ENCODE measurements at regions not wholly inside any gene's neighbourhood (a gene's known extent, or its start where the extent isn't known, plus 50 kb on each side); places are given as distances from the start of the nearest gene placed in this dataset.

- Histone ChIP-seq H3K9me3 (ENCODE audit: control insufficient read depth, low read depth, low read length) (no peaks in the 10 kb centered on the region), H3K4me3 (ENCODE audit: low read length) (no peak overlapping the region), H3K4me1 (ENCODE audit: control insufficient read depth, low read depth, low read length) (no peaks in the 10 kb centered on the region), H3K27ac (ENCODE audit: low read length) (no peak overlapping the region), H3K27me3 (ENCODE audit: control insufficient read depth, insufficient read depth, low read length) (no peaks in the 10 kb centered on the region), H3K9ac (ENCODE audit: low read length) (no peak overlapping the region), H3K36me3 (ENCODE audit: control insufficient read depth, low read depth, low read length) (no peaks in the 10 kb centered on the region)
These were observed 257.4 kb upstream of the PLXNA2 start for GRCh38 chr1:208501542-208501941.

- Histone ChIP-seq H3K27ac (ENCODE audit: low read length) (no peak overlapping the region), H3K27me3 (ENCODE audit: control insufficient read depth, insufficient read depth, low read length) (no peaks in the 10 kb centered on the region), H3K9me3 (ENCODE audit: control insufficient read depth, low read depth, low read length) (no peaks in the 10 kb centered on the region), H3K4me1 (ENCODE audit: control insufficient read depth, low read depth, low read length) (no peaks in the 10 kb centered on the region), H3K36me3 (ENCODE audit: control insufficient read depth, low read depth, low read length) (no peaks in the 10 kb centered on the region), H3K9ac (ENCODE audit: low read length) (no peak overlapping the region), H3K4me3 (ENCODE audit: low read length) (no peak overlapping the region)
These were observed 259.6 kb upstream of the PLXNA2 start for GRCh38 chr1:208503787-208504186.

- no peak overlapping the region for H3K9ac ChIP-seq (ENCODE audit: low read length)
- no peaks in the 10 kb centered on the region for H3K36me3 ChIP-seq (ENCODE audit: control insufficient read depth, low read depth, low read length)
- H3K27me3 ChIP-seq (ENCODE audit: control insufficient read depth, insufficient read depth, low read length) = no peaks in the 10 kb centered on the region
- H3K27ac ChIP-seq (ENCODE audit: low read length) = no peak overlapping the region
- no peak overlapping the region for H3K4me3 ChIP-seq (ENCODE audit: low read length)
- H3K9me3 ChIP-seq (ENCODE audit: control insufficient read depth, low read depth, low read length) = no peaks in the 10 kb centered on the region
- no peaks in the 10 kb centered on the region for H3K4me1 ChIP-seq (ENCODE audit: control insufficient read depth, low read depth, low read length)
These were observed 262.6 kb upstream of the PLXNA2 start for GRCh38 chr1:208506812-208507211.

GRCh38 chr1:208509072-208509471, 264.9 kb upstream of the PLXNA2 start:
- no peaks in the 10 kb centered on the region for H3K4me1 ChIP-seq (ENCODE audit: control insufficient read depth, low read depth, low read length)
- H3K9ac ChIP-seq (ENCODE audit: low read length) = no peak overlapping the region
- no peaks in the 10 kb centered on the region for H3K27me3 ChIP-seq (ENCODE audit: control insufficient read depth, insufficient read depth, low read length)
- H3K9me3 ChIP-seq (ENCODE audit: control insufficient read depth, low read depth, low read length) = no peaks in the 10 kb centered on the region
- H3K4me3 ChIP-seq (ENCODE audit: low read length) = no peak overlapping the region
- no peaks in the 10 kb centered on the region for H3K36me3 ChIP-seq (ENCODE audit: control insufficient read depth, low read depth, low read length)
- H3K27ac ChIP-seq (ENCODE audit: low read length) = no peak overlapping the region

GRCh38 chr1:208510192-208510952, 266.2 kb upstream of the PLXNA2 start:
- no peaks in the 10 kb centered on the region for H3K4me1 ChIP-seq (ENCODE audit: control insufficient read depth, low read depth, low read length)
- no peaks in the 10 kb centered on the region for H3K27me3 ChIP-seq (ENCODE audit: control insufficient read depth, insufficient read depth, low read length)
- no peak overlapping the region for H3K27ac ChIP-seq (ENCODE audit: low read length)
- no peak overlapping the region for H3K4me3 ChIP-seq (ENCODE audit: low read length)
- no peaks in the 10 kb centered on the region for H3K36me3 ChIP-seq (ENCODE audit: control insufficient read depth, low read depth, low read length)
- no peak overlapping the region for H3K9ac ChIP-seq (ENCODE audit: low read length)
- H3K9me3 ChIP-seq (ENCODE audit: control insufficient read depth, low read depth, low read length) = no peaks in the 10 kb centered on the region

GRCh38 chr1:208511242-208511860, 267.2 kb upstream of the PLXNA2 start:
- Histone ChIP-seq H3K9me3 (ENCODE audit: control insufficient read depth, low read depth, low read length) (no peaks in the 10 kb centered on the region), H3K27me3 (ENCODE audit: control insufficient read depth, insufficient read depth, low read length) (no peaks in the 10 kb centered on the region), H3K9ac (ENCODE audit: low read length) (no peak overlapping the region), H3K4me1 (ENCODE audit: control insufficient read depth, low read depth, low read length) (no peaks in the 10 kb centered on the region), H3K4me3 (ENCODE audit: low read length) (no peak overlapping the region), H3K36me3 (ENCODE audit: control insufficient read depth, low read depth, low read length) (no peaks in the 10 kb centered on the region), H3K27ac (ENCODE audit: low read length) (no peak overlapping the region)

GRCh38 chr1:208513799-208514198, 269.6 kb upstream of the PLXNA2 start:
- no peaks in the 10 kb centered on the region for H3K36me3 ChIP-seq (ENCODE audit: control insufficient read depth, low read depth, low read length)

GRCh38 chr1:208515129-208515528, 270.9 kb upstream of the PLXNA2 start:
- Histone ChIP-seq H3K9ac (ENCODE audit: low read length) (no peak overlapping the region), H3K27ac (ENCODE audit: low read length) (no peak overlapping the region), H3K36me3 (ENCODE audit: control insufficient read depth, low read depth, low read length) (no peaks in the 10 kb centered on the region), H3K4me1 (ENCODE audit: control insufficient read depth, low read depth, low read length) (no peaks in the 10 kb centered on the region), H3K9me3 (ENCODE audit: control insufficient read depth, low read depth, low read length) (no peaks in the 10 kb centered on the region), H3K27me3 (ENCODE audit: control insufficient read depth, insufficient read depth, low read length) (no peaks in the 10 kb centered on the region), H3K4me3 (ENCODE audit: low read length) (no peak overlapping the region)

More at GRCh38 chr1:208513799-208514198, 269.6 kb upstream of the PLXNA2 start:
- H3K9ac ChIP-seq (ENCODE audit: low read length) = no peak overlapping the region
- no peaks in the 10 kb centered on the region for H3K4me1 ChIP-seq (ENCODE audit: control insufficient read depth, low read depth, low read length)
- no peak overlapping the region for H3K27ac ChIP-seq (ENCODE audit: low read length)
- H3K9me3 ChIP-seq (ENCODE audit: control insufficient read depth, low read depth, low read length) = no peaks in the 10 kb centered on the region
- H3K4me3 ChIP-seq (ENCODE audit: low read length) = no peak overlapping the region
- H3K27me3 ChIP-seq (ENCODE audit: control insufficient read depth, insufficient read depth, low read length) = no peaks in the 10 kb centered on the region

GRCh38 chr1:208516780-208517179, 272.6 kb upstream of the PLXNA2 start:
- Histone ChIP-seq H3K36me3 (ENCODE audit: control insufficient read depth, low read depth, low read length) (no peaks in the 10 kb centered on the region), H3K27me3 (ENCODE audit: control insufficient read depth, insufficient read depth, low read length) (no peaks in the 10 kb centered on the region), H3K27ac (ENCODE audit: low read length) (no peak overlapping the region), H3K9ac (ENCODE audit: low read length) (no peak overlapping the region), H3K4me1 (ENCODE audit: control insufficient read depth, low read depth, low read length) (no peaks in the 10 kb centered on the region), H3K4me3 (ENCODE audit: low read length) (no peak overlapping the region), H3K9me3 (ENCODE audit: control insufficient read depth, low read depth, low read length) (no peaks in the 10 kb centered on the region)

- Histone ChIP-seq H3K4me1 (ENCODE audit: control insufficient read depth, low read depth, low read length) (no peaks in the 10 kb centered on the region), H3K27me3 (ENCODE audit: control insufficient read depth, insufficient read depth, low read length) (no peaks in the 10 kb centered on the region), H3K9me3 (ENCODE audit: control insufficient read depth, low read depth, low read length) (no peaks in the 10 kb centered on the region), H3K9ac (ENCODE audit: low read length) (no peak overlapping the region), H3K4me3 (ENCODE audit: low read length) (no peak overlapping the region), H3K27ac (ENCODE audit: low read length) (no peak overlapping the region), H3K36me3 (ENCODE audit: control insufficient read depth, low read depth, low read length) (no peaks in the 10 kb centered on the region)
These were observed 276.4 kb upstream of the PLXNA2 start for GRCh38 chr1:208520438-208521099.

GRCh38 chr1:208521534-208521933, 277.4 kb upstream of the PLXNA2 start:
- Histone ChIP-seq H3K27me3 (ENCODE audit: control insufficient read depth, insufficient read depth, low read length) (no peaks in the 10 kb centered on the region), H3K27ac (ENCODE audit: low read length) (no peak overlapping the region), H3K4me3 (ENCODE audit: low read length) (no peak overlapping the region), H3K9ac (ENCODE audit: low read length) (no peak overlapping the region), H3K36me3 (ENCODE audit: control insufficient read depth, low read depth, low read length) (no peaks in the 10 kb centered on the region), H3K4me1 (ENCODE audit: control insufficient read depth, low read depth, low read length) (no peaks in the 10 kb centered on the region), H3K9me3 (ENCODE audit: control insufficient read depth, low read depth, low read length) (no peaks in the 10 kb centered on the region)

Measured in iPS-18a (cell line).